Kidney (tissue), 13 donors: ENCODE measurements at regions not wholly inside any gene's neighbourhood (a gene's known extent, or its start where the extent isn't known, plus 50 kb on each side); places are given as distances from the start of the nearest gene placed in this dataset.

Experiments
- DNase-seq, 5 donors: peaks; one replicate each; pipeline ENCODE4 v3.0.0-alpha.2; 2013 to 2020
- FAIRE-seq: peaks from 2 replicates; lab custom pipeline; 2012; peaks lifted over from hg19 to GRCh38; lab: Jason Lieb, UNC
- H3K27ac ChIP-seq, 2 donors: one replicate each; pipeline ENCODE4 v1.7.0; 2013; ENCODE audit warnings: low read depth in 2 of 2, low read length in 2 of 2, inconsistent platforms in 1 of 2
- H3K27me3 ChIP-seq: one replicate; pipeline ENCODE4 v1.7.1; 2013; ENCODE audit warnings: low read length, inconsistent platforms; ENCODE audit not compliant: control insufficient read depth, insufficient read depth
- H3K36me3 ChIP-seq, 3 donors: one replicate each; pipeline versions ENCODE4 v1.7.0 to v1.7.1; 2013; ENCODE audit warnings: low read length in 3 of 3, control low read depth in 1 of 3, inconsistent platforms in 1 of 3; ENCODE audit not compliant: insufficient read depth in 3 of 3, control insufficient read depth in 2 of 3
- H3K4me1 ChIP-seq, 3 donors: one replicate each; pipeline versions ENCODE4 v1.7.0 to v1.7.1; 2013; ENCODE audit warnings: low read length in 3 of 3, inconsistent platforms in 1 of 3, low read depth in 1 of 3; ENCODE audit not compliant: control insufficient read depth in 2 of 3, insufficient read depth in 2 of 3
- H3K4me3 ChIP-seq, 3 donors: one replicate each; pipeline versions ENCODE4 v1.7.0 to v1.8.1; 2013; ENCODE audit warnings: low read length in 3 of 3, control low read depth in 1 of 3, inconsistent platforms in 1 of 3
- H3K9ac ChIP-seq, 3 donors: one replicate each; pipeline versions ENCODE4 v1.7.0 to v1.7.1; 2013; ENCODE audit warnings: low read length in 3 of 3, control low read depth in 1 of 3, inconsistent platforms in 1 of 3
- H3K9me3 ChIP-seq, 3 donors: one replicate each; pipeline versions ENCODE4 v1.7.0 to v1.7.1; 2013; ENCODE audit warnings: low read length in 3 of 3, control low read depth in 1 of 3, inconsistent platforms in 1 of 3; ENCODE audit not compliant: control insufficient read depth in 2 of 3, insufficient read depth in 1 of 3
- intact Hi-C: fragments of 100-400 bp; cut with DNase I; formaldehyde crosslinking; loops from one replicate; pipeline ENCODE4 v1.11.1; 2022
- TF ChIP-seq, protein P1 (sequence below): IDR thresholded peaks from 3 replicates; pipeline ENCODE4 v1.5.1; 2012; ENCODE audit warnings: mild to moderate bottlenecking, moderate library complexity, borderline replicate concordance; ENCODE audit not compliant: insufficient read depth; ENCODE audit errors: extremely low read depth
- donor health status: control.
- donor health status: control.
- donor health status: control.
- donor health status: control.
- donor health status: control.
- donor health status: DM: yes; HTN: yes; CAD: no.
- donor health status: Normal renal cell carcinoma (clear cell type).

DNA sequence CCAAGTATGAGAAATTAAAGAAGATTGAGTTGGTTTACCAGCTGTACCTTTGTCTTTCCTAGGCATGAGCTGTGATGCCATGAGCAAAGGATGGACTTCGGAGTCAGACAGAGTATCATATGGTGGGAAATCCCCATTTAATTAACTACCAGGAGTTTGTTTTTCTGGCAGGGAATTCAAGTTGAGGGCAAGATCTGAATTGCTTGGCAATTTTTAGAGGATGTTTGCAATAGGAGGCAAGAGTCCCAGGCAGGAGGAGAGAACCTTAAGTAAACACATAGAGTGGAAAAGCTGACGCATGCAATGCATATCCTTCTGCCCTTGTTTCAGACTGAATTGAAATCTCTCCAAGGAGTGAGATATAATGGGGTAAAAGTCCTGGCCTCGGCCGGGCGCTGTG is 569.7 kb upstream of the MDFIC2 start:
- DNase-seq (no peak), FAIRE-seq (no peak)
- intact Hi-C loops, result no loop called here
- Histone ChIP-seq H3K27ac (no peak overlapping the region), H3K4me3 (no peak overlapping the region), H3K4me1 (no peaks in the 10 kb centered on the region), H3K27me3 (no peaks in the 10 kb centered on the region), H3K9me3 (peaks cover 0 to 6% (median 0%) of the 10 kb centered on the region in 3 donors), H3K9ac (no peak overlapping the region), H3K36me3 (no peaks in the 10 kb centered on the region)
- TF ChIP-seq, protein P1, sequence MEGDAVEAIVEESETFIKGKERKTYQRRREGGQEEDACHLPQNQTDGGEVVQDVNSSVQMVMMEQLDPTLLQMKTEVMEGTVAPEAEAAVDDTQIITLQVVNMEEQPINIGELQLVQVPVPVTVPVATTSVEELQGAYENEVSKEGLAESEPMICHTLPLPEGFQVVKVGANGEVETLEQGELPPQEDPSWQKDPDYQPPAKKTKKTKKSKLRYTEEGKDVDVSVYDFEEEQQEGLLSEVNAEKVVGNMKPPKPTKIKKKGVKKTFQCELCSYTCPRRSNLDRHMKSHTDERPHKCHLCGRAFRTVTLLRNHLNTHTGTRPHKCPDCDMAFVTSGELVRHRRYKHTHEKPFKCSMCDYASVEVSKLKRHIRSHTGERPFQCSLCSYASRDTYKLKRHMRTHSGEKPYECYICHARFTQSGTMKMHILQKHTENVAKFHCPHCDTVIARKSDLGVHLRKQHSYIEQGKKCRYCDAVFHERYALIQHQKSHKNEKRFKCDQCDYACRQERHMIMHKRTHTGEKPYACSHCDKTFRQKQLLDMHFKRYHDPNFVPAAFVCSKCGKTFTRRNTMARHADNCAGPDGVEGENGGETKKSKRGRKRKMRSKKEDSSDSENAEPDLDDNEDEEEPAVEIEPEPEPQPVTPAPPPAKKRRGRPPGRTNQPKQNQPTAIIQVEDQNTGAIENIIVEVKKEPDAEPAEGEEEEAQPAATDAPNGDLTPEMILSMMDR, result no peak

DNA sequence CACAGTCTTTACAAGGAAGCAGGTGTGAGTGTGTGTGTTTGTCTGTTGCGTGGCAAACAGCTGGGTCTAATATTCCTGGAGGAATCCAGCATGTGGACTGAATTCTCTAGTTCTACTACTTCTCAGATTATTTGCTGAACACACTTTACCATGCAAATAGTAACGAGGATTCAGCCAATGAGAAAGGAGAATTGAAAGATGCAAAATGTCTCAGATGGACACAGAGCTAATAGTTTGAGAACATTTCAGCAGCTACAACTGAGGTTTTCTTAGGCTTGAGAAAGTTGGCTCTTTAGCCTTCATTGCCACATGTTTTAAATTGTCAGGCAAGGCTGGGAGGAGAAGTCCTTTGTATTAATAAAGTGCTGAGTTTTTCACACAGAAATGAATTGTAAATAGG is 568.0 kb upstream of the MDFIC2 start:
- peaks cover 0 to 6% (median 0%) of the 10 kb centered on the region in 3 donors for H3K9me3 ChIP-seq
- H3K27ac ChIP-seq, result no peak overlapping the region
- no peaks in the 10 kb centered on the region for H3K4me1 ChIP-seq
- DNase-seq (no peak), FAIRE-seq (no peak)
- intact Hi-C loops, result no loop called here
- H3K36me3 ChIP-seq, result no peaks in the 10 kb centered on the region
- no peak overlapping the region for H3K9ac ChIP-seq
- no peaks in the 10 kb centered on the region for H3K27me3 ChIP-seq
- no peak overlapping the region for H3K4me3 ChIP-seq
- TF ChIP-seq, protein P1, result no peak

DNA sequence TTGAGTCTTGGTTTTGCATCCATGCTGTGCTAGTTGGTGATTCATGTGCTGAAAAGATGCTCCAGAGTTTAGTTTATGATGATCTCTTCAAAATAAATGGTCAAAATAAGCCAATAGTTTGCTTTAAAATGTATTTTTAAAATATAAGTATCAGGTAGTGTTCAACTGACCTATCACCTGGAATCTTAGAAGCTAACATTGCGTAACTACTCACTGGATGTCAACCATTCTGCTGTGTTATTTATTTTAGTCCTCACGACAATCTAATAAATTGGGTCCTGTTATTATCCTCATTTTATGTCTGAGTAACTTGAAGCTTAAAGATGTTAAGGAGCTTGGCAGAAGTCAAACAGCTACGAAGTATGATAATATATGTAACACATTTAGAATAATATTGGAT is 563.7 kb upstream of the MDFIC2 start:
- Histone ChIP-seq H3K4me3 (no peak overlapping the region), H3K36me3 (no peaks in the 10 kb centered on the region), H3K27me3 (no peaks in the 10 kb centered on the region), H3K4me1 (no peaks in the 10 kb centered on the region), H3K27ac (no peak overlapping the region), H3K9me3 (peaks cover 0 to 10% (median 0%) of the 10 kb centered on the region in 3 donors), H3K9ac (no peak overlapping the region)
- DNase-seq, result no peak
- no peak for FAIRE-seq
- intact Hi-C loops, result no loop called here
- TF ChIP-seq, protein P1, result no peak

DNA sequence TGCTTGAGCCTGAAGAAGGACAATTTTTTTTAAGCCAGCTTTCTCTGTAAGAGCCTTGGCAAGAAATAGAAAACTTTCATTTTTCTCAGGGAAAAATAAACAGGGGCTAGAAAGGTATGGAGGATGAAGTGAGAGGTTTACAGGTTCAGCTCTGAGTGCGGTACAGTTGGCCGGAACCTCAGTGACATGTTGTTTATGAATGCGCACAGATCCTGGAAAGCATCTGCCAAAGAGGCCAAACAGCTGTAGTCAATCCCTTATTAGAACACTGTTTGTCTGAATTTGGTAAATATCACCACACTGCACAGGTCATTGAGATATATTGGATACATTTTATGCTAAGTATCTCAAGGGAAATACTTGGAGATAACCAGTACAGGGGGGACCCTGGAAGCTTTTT is 561.8 kb upstream of the MDFIC2 start:
- Histone ChIP-seq H3K27ac (no peak overlapping the region), H3K36me3 (no peaks in the 10 kb centered on the region), H3K27me3 (no peaks in the 10 kb centered on the region), H3K4me3 (no peak overlapping the region), H3K9ac (no peak overlapping the region), H3K9me3 (peaks cover 0 to 11% (median 0%) of the 10 kb centered on the region in 3 donors), H3K4me1 (no peaks in the 10 kb centered on the region)
- DNase-seq (no peak), FAIRE-seq (no peak)
- intact Hi-C loops, result no loop called here
- TF ChIP-seq, protein P1, result no peak
